ENCODE measurements at regions not wholly inside any gene's neighbourhood (a gene's known extent, or its start where the extent isn't known, plus 50 kb on each side); places are given as distances from the start of the nearest gene placed in this dataset.

DNA sequence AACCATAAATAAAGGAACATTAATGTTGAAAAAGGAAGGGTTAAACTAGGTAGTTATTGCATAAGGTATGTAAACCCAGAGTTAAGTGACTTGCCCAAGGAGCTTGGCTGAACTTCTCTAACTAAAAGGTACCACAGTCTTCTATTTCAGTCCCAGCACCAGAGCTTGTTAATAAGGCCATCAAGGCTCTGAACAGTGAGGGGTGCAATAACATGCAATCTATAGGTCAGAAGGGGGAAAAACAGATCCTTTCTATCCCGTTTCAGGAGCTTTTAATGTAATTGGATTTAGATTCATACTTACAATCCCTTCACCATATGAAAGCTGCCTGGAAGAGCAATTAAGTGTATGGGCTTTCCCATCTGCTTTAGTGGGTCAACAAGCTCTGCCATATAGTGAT is 441.5 kb upstream of the SPRY2 start:
- Mint-ChIP-seq H3K4me1 (no peaks in the 10 kb centered on the region), H3K4me3 (no peak overlapping the region), H3K9me3 (no peaks in the 10 kb centered on the region), H3K27ac (no peak overlapping the region), H3K36me3 (ENCODE audit: low read depth) (no peaks in the 10 kb centered on the region), H3K27me3 (no peaks in the 10 kb centered on the region)
- no peak for DNase-seq
- ChIA-PET POLR2A (interaction anchor here (0.5 kb wide), 1 partner anchor 15 kb away, joined by 4 read pairs; no protein-coding TSS in a partner anchor), CTCF (no interaction called here)
- no peak for ATAC-seq (ENCODE audit: low read depth)
- TF ChIP-seq, protein P1, sequence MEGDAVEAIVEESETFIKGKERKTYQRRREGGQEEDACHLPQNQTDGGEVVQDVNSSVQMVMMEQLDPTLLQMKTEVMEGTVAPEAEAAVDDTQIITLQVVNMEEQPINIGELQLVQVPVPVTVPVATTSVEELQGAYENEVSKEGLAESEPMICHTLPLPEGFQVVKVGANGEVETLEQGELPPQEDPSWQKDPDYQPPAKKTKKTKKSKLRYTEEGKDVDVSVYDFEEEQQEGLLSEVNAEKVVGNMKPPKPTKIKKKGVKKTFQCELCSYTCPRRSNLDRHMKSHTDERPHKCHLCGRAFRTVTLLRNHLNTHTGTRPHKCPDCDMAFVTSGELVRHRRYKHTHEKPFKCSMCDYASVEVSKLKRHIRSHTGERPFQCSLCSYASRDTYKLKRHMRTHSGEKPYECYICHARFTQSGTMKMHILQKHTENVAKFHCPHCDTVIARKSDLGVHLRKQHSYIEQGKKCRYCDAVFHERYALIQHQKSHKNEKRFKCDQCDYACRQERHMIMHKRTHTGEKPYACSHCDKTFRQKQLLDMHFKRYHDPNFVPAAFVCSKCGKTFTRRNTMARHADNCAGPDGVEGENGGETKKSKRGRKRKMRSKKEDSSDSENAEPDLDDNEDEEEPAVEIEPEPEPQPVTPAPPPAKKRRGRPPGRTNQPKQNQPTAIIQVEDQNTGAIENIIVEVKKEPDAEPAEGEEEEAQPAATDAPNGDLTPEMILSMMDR (IDR thresholded peaks at IDR 0.05): no peak
- intact Hi-C loops (cut with micrococcal nuclease): no loop called here

DNA sequence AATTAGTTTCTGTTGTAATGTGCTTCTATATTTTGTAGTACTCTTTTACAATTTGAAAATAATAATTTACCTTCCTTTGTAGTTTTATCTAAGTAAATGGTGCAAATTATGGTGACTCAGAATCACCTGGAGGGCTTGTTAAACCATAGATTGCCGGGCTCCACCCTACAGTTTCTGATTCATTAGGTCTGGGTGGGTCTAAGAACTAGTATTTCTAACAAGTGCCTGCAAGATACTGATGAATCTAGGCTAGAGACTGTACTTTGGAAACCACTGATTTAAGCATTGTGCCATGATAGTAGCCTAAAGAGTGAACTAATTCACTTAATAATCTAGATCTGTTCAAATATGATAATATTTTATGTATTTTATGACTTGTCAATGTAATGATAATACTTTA is 437.4 kb upstream of the SPRY2 start:
- H3K4me1 Mint-ChIP-seq: no peaks in the 10 kb centered on the region
- intact Hi-C loops (cut with micrococcal nuclease): no loop called here
- no peak for ATAC-seq (ENCODE audit: low read depth)
- no peak for DNase-seq
- TF ChIP-seq, protein P1 (IDR thresholded peaks at IDR 0.05): no peak
- H3K27me3 Mint-ChIP-seq: no peaks in the 10 kb centered on the region
- ChIA-PET POLR2A (no interaction called here), CTCF (no interaction called here)
- H3K4me3 Mint-ChIP-seq: no peak overlapping the region
- no peak overlapping the region for H3K27ac Mint-ChIP-seq
- H3K9me3 Mint-ChIP-seq: no peaks in the 10 kb centered on the region
- no peaks in the 10 kb centered on the region for H3K36me3 Mint-ChIP-seq (ENCODE audit: low read depth)

DNA sequence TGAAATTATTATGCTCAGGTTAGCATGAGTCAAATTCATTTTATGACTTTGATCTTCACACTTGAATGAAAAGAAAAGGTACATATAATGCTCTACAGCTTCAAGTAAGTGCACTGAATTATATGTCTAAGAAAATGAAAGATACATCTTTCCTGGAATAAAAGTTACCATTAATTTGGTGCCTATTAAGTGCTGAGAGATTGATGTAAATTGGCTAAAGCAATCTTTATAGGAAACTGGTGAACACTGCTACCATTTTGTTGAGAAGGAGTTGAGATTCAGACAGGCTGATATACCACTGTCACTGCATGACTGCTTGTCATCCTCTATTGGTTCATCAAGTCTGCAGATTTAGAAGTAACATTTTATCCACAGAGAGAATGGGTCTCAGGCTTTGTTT is 416.8 kb upstream of the SPRY2 start:
- CTCF ChIA-PET: no interaction called here
- Mint-ChIP-seq H3K27me3 (no peaks in the 10 kb centered on the region), H3K4me1 (no peaks in the 10 kb centered on the region), H3K4me3 (no peak overlapping the region), H3K36me3 (ENCODE audit: low read depth) (no peaks in the 10 kb centered on the region), H3K27ac (no peak overlapping the region), H3K9me3 (peaks cover 2% of the 10 kb centered on the region)
- intact Hi-C loops (cut with micrococcal nuclease): no loop called here
- POLR2A ChIA-PET: no interaction called here
- no peak for DNase-seq
- no peak for ATAC-seq (ENCODE audit: low read depth)
- TF ChIP-seq, protein P1 (IDR thresholded peaks at IDR 0.05): no peak

DNA sequence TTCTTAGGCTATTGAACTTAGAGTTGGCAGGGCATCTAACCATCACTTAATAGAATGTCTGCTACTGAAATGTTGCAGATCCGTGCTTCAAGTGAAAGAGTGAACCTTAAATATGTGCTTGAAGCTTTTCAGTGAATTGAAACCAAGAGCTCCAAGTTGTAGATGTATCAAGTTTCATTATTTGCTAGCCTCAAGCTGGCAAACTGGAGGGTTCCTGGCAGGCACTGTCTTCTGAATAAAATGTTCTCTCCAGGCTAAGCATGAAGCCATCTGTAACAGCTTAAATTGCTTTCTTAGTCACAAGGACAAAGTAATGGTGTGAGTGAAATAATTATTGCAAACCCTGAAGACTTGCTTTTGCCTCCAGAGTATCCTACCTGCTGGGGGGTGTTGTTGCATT is 415.0 kb upstream of the SPRY2 start:
- Mint-ChIP-seq H3K9me3 (peaks cover 4% of the 10 kb centered on the region), H3K4me3 (no peak overlapping the region), H3K36me3 (ENCODE audit: low read depth) (no peaks in the 10 kb centered on the region), H3K27ac (no peak overlapping the region), H3K27me3 (no peaks in the 10 kb centered on the region), H3K4me1 (no peaks in the 10 kb centered on the region)
- CTCF ChIA-PET: no interaction called here
- ATAC-seq (ENCODE audit: low read depth): no peak
- intact Hi-C loops (cut with micrococcal nuclease): no loop called here
- DNase-seq: no peak
- TF ChIP-seq, protein P1 (IDR thresholded peaks at IDR 0.05): no peak
- POLR2A ChIA-PET: no interaction called here

DNA sequence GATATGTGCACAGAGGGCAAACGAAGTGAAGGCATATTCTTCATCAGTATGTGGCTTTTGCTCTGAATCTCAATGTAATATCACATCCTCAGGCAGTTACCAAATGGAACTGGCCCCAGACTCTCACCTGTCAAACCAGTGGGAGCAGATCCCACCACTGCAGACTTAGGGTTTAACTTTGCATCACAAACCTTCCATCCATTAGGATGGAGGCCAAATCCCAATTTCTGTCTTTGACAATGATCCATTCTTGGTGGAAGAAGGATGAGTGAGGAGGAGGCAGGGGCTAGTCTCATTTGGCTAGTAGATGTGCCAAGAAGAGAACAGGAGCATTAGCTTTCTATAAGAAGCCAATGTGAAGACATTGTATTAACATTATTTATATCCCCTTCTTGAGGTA is 413.5 kb upstream of the SPRY2 start:
- Mint-ChIP-seq H3K4me1 (no peaks in the 10 kb centered on the region), H3K36me3 (ENCODE audit: low read depth) (no peaks in the 10 kb centered on the region), H3K27ac (no peak overlapping the region), H3K27me3 (no peaks in the 10 kb centered on the region), H3K4me3 (no peak overlapping the region), H3K9me3 (peaks cover 4% of the 10 kb centered on the region)
- ATAC-seq (ENCODE audit: low read depth) (no peak), DNase-seq (no peak)
- intact Hi-C loops (cut with micrococcal nuclease): no loop called here
- ChIA-PET POLR2A (no interaction called here), CTCF (no interaction called here)
- TF ChIP-seq, protein P1 (IDR thresholded peaks at IDR 0.05): no peak
